B cell (primary cell): ENCODE measurements at regions not wholly inside any gene's neighbourhood (a gene's known extent, or its start where the extent isn't known, plus 50 kb on each side); places are given as distances from the start of the nearest gene placed in this dataset.
A peak's percentile ranks its signal among the peaks of the same experiment; 100 is the strongest.

Experiments used
- ATAC-seq: fragments of 200-7000 bp; cut with Tn5 transposase; one replicate; pipeline ENCODE4 v1.10.0; 2021; ENCODE audit warnings: low read depth, mild to moderate bottlenecking, moderate number of reproducible peaks, moderate library complexity
- CTCF ChIA-PET: fragments of 350-600 bp; sonication (Branson Sonifier 250); formaldehyde crosslinking; loops from one replicate; lab custom pipeline; 2021; ENCODE audit warnings: antibody characterized with exemption, inconsistent platforms; lab: Charles Lee
- POLR2A ChIA-PET: fragments of 350-600 bp; sonication (Branson Sonifier 250); formaldehyde crosslinking; loops from one replicate; lab custom pipeline; 2021; ENCODE audit warnings: antibody characterized with exemption; lab: Charles Lee
- DNase-seq: peaks from one replicate; pipeline ENCODE4 v3.0.0; 2013
- H2AFZ ChIP-seq: 2 replicates; pipeline ENCODE4 v1.6.1; 2012; ENCODE audit warnings: mild to moderate bottlenecking, low read depth, low read length; ENCODE audit not compliant: insufficient read depth, poor library complexity, severe bottlenecking
- H3K27ac ChIP-seq, 2 donors: 1 replicate in 1 of 2; 2 replicates in 1 of 2; pipeline ENCODE4 v1.5.1; 2012 to 2013; ENCODE audit warnings: low read length in 2 of 2, mild to moderate bottlenecking in 2 of 2, moderate library complexity in 1 of 2
- H3K27me3 ChIP-seq, 4 experiments: fragments of 200-600 bp in 1 of 4; sonication (generic) in 1 of 4; replicated peaks in 1 of 4; 1 replicate in 2 of 4; 2 replicates in 2 of 4; pipeline versions ENCODE4 v1.6.1 to v1.7.0; 2013 to 2016; ENCODE audit warnings: low read length in 3 of 4, mild to moderate bottlenecking in 2 of 4, mixed read lengths in 1 of 4, moderate library complexity in 1 of 4; ENCODE audit not compliant: insufficient read depth in 4 of 4, control insufficient read depth in 3 of 4; ENCODE audit errors: control extremely low read depth in 1 of 4
- H3K36me3 ChIP-seq, 2 experiments: replicated peaks in 1 of 2; 1 replicate in 1 of 2; 2 replicates in 1 of 2; pipeline versions ENCODE4 v1.6.1 to v1.7.1; 2013; ENCODE audit warnings: low read length in 1 of 2; ENCODE audit not compliant: insufficient read depth in 2 of 2, control insufficient read depth in 1 of 2; ENCODE audit errors: control extremely low read depth in 1 of 2, extremely low read depth in 1 of 2
- H3K4me1 ChIP-seq, 2 donors: fragments of 200-600 bp in 1 of 2; sonication (generic) in 1 of 2; 1 replicate in 1 of 2; 2 replicates in 1 of 2; pipeline versions ENCODE4 v1.5.1 to v1.6.1; 2013 to 2017; ENCODE audit warnings: low read length in 2 of 2; ENCODE audit not compliant: control insufficient read depth in 2 of 2, insufficient read depth in 2 of 2
- H3K4me2 ChIP-seq: replicated peaks from 2 replicates; pipeline ENCODE3; 2012; ENCODE audit warnings: mild to moderate bottlenecking, low read depth, low read length; ENCODE audit not compliant: poor library complexity, severe bottlenecking
- H3K4me3 ChIP-seq, 5 experiments: fragments of 200-600 bp in 1 of 5; sonication (generic) in 1 of 5; 1 replicate in 3 of 5; 2 replicates in 2 of 5; pipeline versions ENCODE4 v1.5.1 to v1.7.0; 2011 to 2016; ENCODE audit warnings: low read length in 4 of 5, mild to moderate bottlenecking in 4 of 5, low read depth in 2 of 5, control low read depth in 1 of 5, moderate library complexity in 1 of 5; ENCODE audit not compliant: insufficient read depth in 1 of 5; ENCODE audit errors: control extremely low read depth in 1 of 5, extremely low read depth in 1 of 5
- H3K79me2 ChIP-seq: fragments of 200-600 bp; sonication (generic); one replicate; pipeline ENCODE4 v1.6.0; 2016; ENCODE audit warnings: low read length; ENCODE audit not compliant: control insufficient read depth, insufficient read depth
- H3K9ac ChIP-seq: fragments of 200-600 bp; sonication (generic); 2 replicates; pipeline ENCODE4 v1.6.1; 2017; ENCODE audit warnings: mild to moderate bottlenecking, low read length, moderate library complexity
- H3K9me3 ChIP-seq, 3 donors: one replicate each; pipeline versions ENCODE4 v1.6.1 to v1.7.1; 2013; ENCODE audit warnings: low read length in 2 of 3; ENCODE audit not compliant: control insufficient read depth in 2 of 3, insufficient read depth in 1 of 3; ENCODE audit errors: control extremely low read depth in 1 of 3
- H4K20me1 ChIP-seq: 2 replicates; pipeline ENCODE4 v1.6.0; 2012; ENCODE audit warnings: mild to moderate bottlenecking, low read length; ENCODE audit not compliant: insufficient read depth, control insufficient read depth, poor library complexity, severe bottlenecking
- H3K27ac Mint-ChIP-seq: one replicate; pipeline ENCODE4 v1.8.0; 2021; ENCODE audit warnings: mixed read lengths
- H3K27me3 Mint-ChIP-seq: one replicate; pipeline ENCODE4 v1.8.0; 2021; ENCODE audit warnings: mixed read lengths
- H3K4me1 Mint-ChIP-seq: one replicate; pipeline ENCODE4 v1.8.0; 2021; ENCODE audit warnings: mixed read lengths
- H3K4me3 Mint-ChIP-seq: one replicate; pipeline ENCODE4 v1.8.0; 2021; ENCODE audit warnings: mixed read lengths
- H3K9me3 Mint-ChIP-seq: one replicate; pipeline ENCODE4 v1.8.0; 2022; ENCODE audit warnings: mixed read lengths; ENCODE audit not compliant: insufficient read depth
- EZH2 ChIP-seq: IDR thresholded peaks from 2 replicates; pipeline ENCODE4 v1.6.1; 2012; ENCODE audit warnings: borderline replicate concordance, low read depth, mild to moderate bottlenecking, moderate library complexity, low read length; ENCODE audit not compliant: insufficient read depth, poor library complexity, severe bottlenecking
- WGBS: methylation state at CpG from one replicate; pipeline ENCODE4 v1.1.5; 2013; ENCODE audit warnings: missing lambda C conversion rate; ENCODE audit not compliant: insufficient coverage; 5-methylcytosine and 5-hydroxymethylcytosine counted together
- intact Hi-C: fragments of 100-400 bp; cut with micrococcal nuclease; formaldehyde crosslinking; loops from one replicate; pipeline ENCODE4 v1.10.0; 2022
- TF ChIP-seq, protein P1 (sequence below): fragments of 200-600 bp; IDR thresholded peaks from one replicate; pipeline ENCODE4 v1.8.0; 2022; ENCODE audit warnings: antibody characterized with exemption, mild to moderate bottlenecking

DNA sequence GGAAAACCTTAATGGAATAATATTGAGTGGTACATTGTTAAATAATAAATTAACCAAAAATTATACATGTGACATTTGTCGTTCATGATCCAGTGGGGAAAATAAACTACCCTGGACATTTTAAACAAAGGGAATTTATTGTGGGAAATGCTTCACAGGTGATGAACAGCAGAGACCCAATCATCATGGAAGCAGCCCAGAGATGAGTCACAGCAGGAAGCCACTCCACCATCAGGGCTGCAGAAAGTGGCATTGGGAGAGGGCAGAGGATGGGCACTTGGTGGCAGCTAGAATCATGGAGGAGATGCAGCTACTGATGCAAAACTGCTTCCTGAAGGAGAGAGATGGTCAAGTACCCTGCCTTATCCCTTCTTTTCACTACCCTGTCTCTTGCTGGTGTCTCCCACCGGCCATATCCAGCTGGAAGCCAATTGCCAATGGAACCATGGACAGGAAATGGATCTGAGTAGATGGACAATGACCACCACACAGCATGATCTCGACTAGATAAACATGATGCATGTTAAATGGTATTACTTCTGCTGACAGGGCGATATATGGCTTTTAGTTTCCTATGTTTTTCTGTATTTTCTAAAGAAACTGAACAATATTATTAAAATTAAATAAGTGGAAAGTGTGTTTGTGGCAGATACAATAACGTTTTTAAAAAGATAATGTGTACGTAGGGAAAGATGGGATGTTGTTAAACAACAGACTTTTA is 139.8 kb downstream of the RPIA start:
- peaks cover 38% of the 10 kb centered on the region for H3K79me2 ChIP-seq
- no peak overlapping the region for H3K4me3 ChIP-seq
- no peaks in the 10 kb centered on the region for H3K27me3 Mint-ChIP-seq
- H3K9me3 Mint-ChIP-seq = no peaks in the 10 kb centered on the region
- H3K9me3 ChIP-seq = peaks cover 0 to 3% (median 1%) of the 10 kb centered on the region in 3 donors
- peak overlapping the region; percentile 93 for H3K27ac Mint-ChIP-seq
- H3K4me1 Mint-ChIP-seq = peaks cover 59% of the 10 kb centered on the region
- peak overlapping the region; percentile 36 for H2AFZ ChIP-seq
- intact Hi-C loops = loop anchor here (1.0 to 5.0 kb wide), 5 partner anchors 49 to 401 kb away; partner anchors contain the start of gene RPIA
- H3K27me3 ChIP-seq = no peaks in the 10 kb centered on the region
- ChIA-PET POLR2A (interaction anchor here (0.7 to 17.8 kb wide), 5 partner anchors 10 to 54 kb away, joined by 3 to 509 read pairs (median 5); no protein-coding TSS in a partner anchor), CTCF (interaction anchor here (0.6 to 17.5 kb wide), 28 partner anchors 8 to 1019 kb away, joined by 3 to 577 read pairs (median 7); no protein-coding TSS in a partner anchor)
- no peak overlapping the region for H3K9ac ChIP-seq
- H3K27ac ChIP-seq = no peak overlapping the region
- H3K4me1 ChIP-seq = peaks cover 44 to 53% of the 10 kb centered on the region in 2 donors
- WGBS = 11% methylated on average over 2 of the region's 6 CpGs
- H3K4me2 ChIP-seq = peak overlapping the region; percentile 76
- DNase-seq (no peak), ATAC-seq (no peak)
- TF ChIP-seq, protein P1, sequence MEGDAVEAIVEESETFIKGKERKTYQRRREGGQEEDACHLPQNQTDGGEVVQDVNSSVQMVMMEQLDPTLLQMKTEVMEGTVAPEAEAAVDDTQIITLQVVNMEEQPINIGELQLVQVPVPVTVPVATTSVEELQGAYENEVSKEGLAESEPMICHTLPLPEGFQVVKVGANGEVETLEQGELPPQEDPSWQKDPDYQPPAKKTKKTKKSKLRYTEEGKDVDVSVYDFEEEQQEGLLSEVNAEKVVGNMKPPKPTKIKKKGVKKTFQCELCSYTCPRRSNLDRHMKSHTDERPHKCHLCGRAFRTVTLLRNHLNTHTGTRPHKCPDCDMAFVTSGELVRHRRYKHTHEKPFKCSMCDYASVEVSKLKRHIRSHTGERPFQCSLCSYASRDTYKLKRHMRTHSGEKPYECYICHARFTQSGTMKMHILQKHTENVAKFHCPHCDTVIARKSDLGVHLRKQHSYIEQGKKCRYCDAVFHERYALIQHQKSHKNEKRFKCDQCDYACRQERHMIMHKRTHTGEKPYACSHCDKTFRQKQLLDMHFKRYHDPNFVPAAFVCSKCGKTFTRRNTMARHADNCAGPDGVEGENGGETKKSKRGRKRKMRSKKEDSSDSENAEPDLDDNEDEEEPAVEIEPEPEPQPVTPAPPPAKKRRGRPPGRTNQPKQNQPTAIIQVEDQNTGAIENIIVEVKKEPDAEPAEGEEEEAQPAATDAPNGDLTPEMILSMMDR = no peak
- TF ChIP-seq EZH2 = no peak
- H3K36me3 ChIP-seq = no peaks in the 10 kb centered on the region
- peak overlapping the region; percentile 86 for H3K4me3 Mint-ChIP-seq
- no peaks in the 10 kb centered on the region for H4K20me1 ChIP-seq

GRCh38 chr2:88831792-88832248 is 140.3 kb downstream of the RPIA start:
- Mint-ChIP-seq H3K4me3 (peak overlapping the region; percentile 86), H3K27me3 (no peaks in the 10 kb centered on the region), H3K27ac (peak overlapping the region; percentile 93), H3K9me3 (no peaks in the 10 kb centered on the region), H3K4me1 (peaks cover 65% of the 10 kb centered on the region)
- ChIA-PET CTCF (interaction anchor here (0.6 to 17.5 kb wide), 28 partner anchors 9 to 1019 kb away, joined by 3 to 577 read pairs (median 7); no protein-coding TSS in a partner anchor), POLR2A (interaction anchor here (0.7 to 17.8 kb wide), 7 partner anchors 10 to 116 kb away, joined by 3 to 509 read pairs (median 4); no protein-coding TSS in a partner anchor)
- peak overlapping the region; percentile 13 for H2AFZ ChIP-seq
- peaks cover 0 to 6% (median 1%) of the 10 kb centered on the region in 3 donors for H3K9me3 ChIP-seq
- H3K79me2 ChIP-seq = peaks cover 43% of the 10 kb centered on the region
- no peaks in the 10 kb centered on the region for H3K27me3 ChIP-seq
- H3K27ac ChIP-seq = peak overlapping the region; percentile 98 to 100
- peak; percentile 87 for DNase-seq
- H4K20me1 ChIP-seq = no peaks in the 10 kb centered on the region
- peak overlapping the region in 4 of 5 experiments; percentile 31 to 66 (median 48) for H3K4me3 ChIP-seq
- ATAC-seq = peak; percentile 76
- no peak for TF ChIP-seq EZH2
- TF ChIP-seq, protein P1 = peak; percentile 88
- peaks cover 50 to 59% of the 10 kb centered on the region in 2 donors for H3K4me1 ChIP-seq
- H3K9ac ChIP-seq = peak overlapping the region; percentile 62
- WGBS = 27% methylated on average over 7 of the region's 7 CpGs
- intact Hi-C loops = loop anchor here (1.0 to 5.0 kb wide), 9 partner anchors 23 to 1377 kb away; partner anchors contain the start of gene RPIA
- peak overlapping the region; percentile 76 for H3K4me2 ChIP-seq
- no peaks in the 10 kb centered on the region for H3K36me3 ChIP-seq
